HEK293 (cell line): ENCODE measurements at regions not wholly inside any gene's neighbourhood (a gene's known extent, or its start where the extent isn't known, plus 50 kb on each side); places are given as distances from the start of the nearest gene placed in this dataset.

Source experiments
- CTCF ChIA-PET: fragments of 350-600 bp; formaldehyde crosslinking; extraction: SDS; loops from one replicate; lab custom pipeline; 2021; ENCODE audit warnings: antibody characterized with exemption; lab: Yijun Ruan, JAX
- POLR2A ChIA-PET: fragments of 300-600 bp; formaldehyde crosslinking; extraction: SDS; loops from one replicate; lab custom pipeline; 2020; ENCODE audit warnings: antibody characterized with exemption, inconsistent platforms; lab: Yijun Ruan, JAX
- H3K27ac ChIP-seq: fragments of 200-500 bp; sonication (Bioruptor generic); 2 replicates; pipeline ENCODE4 v1.5.1; 2014; ENCODE audit warnings: low read depth, low read length, control low read depth, inconsistent platforms; ENCODE audit errors: extremely low read depth
- H3K36me3 ChIP-seq, 2 experiments: fragments of 200-500 bp in 1 of 2; sonication (Bioruptor generic) in 1 of 2; 1 replicate in 1 of 2; 2 replicates in 1 of 2; pipeline ENCODE4 v1.5.1; 2014 to 2017; ENCODE audit warnings: inconsistent platforms in 2 of 2, low read length in 2 of 2; ENCODE audit not compliant: control insufficient read depth in 2 of 2, insufficient read depth in 1 of 2
- H3K4me1 ChIP-seq: fragments of 200-500 bp; sonication (Bioruptor generic); 2 replicates; pipeline ENCODE4 v1.5.1; 2014; ENCODE audit warnings: mild to moderate bottlenecking, low read length, inconsistent platforms; ENCODE audit not compliant: control insufficient read depth, insufficient read depth
- H3K4me3 ChIP-seq: 2 replicates; pipeline ENCODE4 v1.5.1; 2011; ENCODE audit warnings: low read depth, mild to moderate bottlenecking, control low read depth, low read length, moderate library complexity
- H3K9me3 ChIP-seq: fragments of 200-500 bp; sonication (Bioruptor generic); 2 replicates; pipeline ENCODE4 v1.5.1; 2014; ENCODE audit warnings: low read depth, low read length, inconsistent platforms; ENCODE audit not compliant: control insufficient read depth, insufficient read depth
- BCL6B ChIP-seq: fragments of 450-650 bp; formaldehyde crosslinking; IDR thresholded peaks from 2 replicates; pipeline ENCODE4 v1.5.1; 2017; ENCODE audit warnings: missing biosample characterization, missing genetic modification characterization
- REST ChIP-seq: fragments of 450-650 bp; formaldehyde crosslinking; IDR thresholded peaks from 2 replicates; pipeline ENCODE4 v1.5.1; 2016; ENCODE audit warnings: missing biosample characterization, missing genetic modification characterization
- SALL2 ChIP-seq: fragments of 450-650 bp; formaldehyde crosslinking; IDR thresholded peaks from 2 replicates; pipeline ENCODE4 v1.5.0; 2017; ENCODE audit warnings: missing biosample characterization, mild to moderate bottlenecking, missing genetic modification characterization, borderline replicate concordance
- SCRT2 ChIP-seq: fragments of 450-650 bp; formaldehyde crosslinking; IDR thresholded peaks from 2 replicates; pipeline ENCODE4 v1.5.1; 2016; ENCODE audit warnings: missing biosample characterization, missing genetic modification characterization
- TCF7L2 ChIP-seq: IDR thresholded peaks from 2 replicates; pipeline ENCODE4 v1.6.1; 2011; ENCODE audit warnings: low read depth, mild to moderate bottlenecking, inconsistent platforms, low read length, moderate library complexity, borderline replicate concordance
- TRIM28 ChIP-seq: IDR thresholded peaks from 2 replicates; pipeline ENCODE4 v1.6.1; 2011; ENCODE audit warnings: low read length, control low read depth, borderline replicate concordance
- WT1 ChIP-seq: fragments of 450-650 bp; formaldehyde crosslinking; IDR thresholded peaks from 2 replicates; pipeline ENCODE4 v1.5.1; 2016; ENCODE audit warnings: missing biosample characterization, missing genetic modification characterization
- ZBTB10 ChIP-seq: fragments of 450-650 bp; formaldehyde crosslinking; IDR thresholded peaks from 2 replicates; pipeline ENCODE4 v1.5.1; 2016; ENCODE audit warnings: missing biosample characterization, missing genetic modification characterization
- ZBTB21 ChIP-seq: fragments of 450-650 bp; formaldehyde crosslinking; IDR thresholded peaks from 2 replicates; pipeline ENCODE4 v1.5.1; 2017; ENCODE audit warnings: missing biosample characterization, missing genetic modification characterization
- ZBTB44 ChIP-seq: fragments of 450-650 bp; IDR thresholded peaks from 2 replicates; pipeline ENCODE4 v1.5.1; 2018; ENCODE audit warnings: missing biosample characterization, mild to moderate bottlenecking, missing genetic modification characterization
- ZBTB7A ChIP-seq: fragments of 450-650 bp; formaldehyde crosslinking; IDR thresholded peaks from 2 replicates; pipeline ENCODE4 v1.5.1; 2016; ENCODE audit warnings: low read depth, missing biosample characterization, missing genetic modification characterization
- ZNF184 ChIP-seq: fragments of 450-650 bp; IDR thresholded peaks from 2 replicates; pipeline ENCODE4 v1.5.1; 2018; ENCODE audit warnings: missing biosample characterization, mild to moderate bottlenecking, missing genetic modification characterization
- ZNF488 ChIP-seq: fragments of 450-650 bp; formaldehyde crosslinking; IDR thresholded peaks from 2 replicates; pipeline ENCODE4 v1.5.1; 2016; ENCODE audit warnings: missing biosample characterization, missing genetic modification characterization
- ZNF580 ChIP-seq: fragments of 450-650 bp; formaldehyde crosslinking; IDR thresholded peaks from 2 replicates; pipeline ENCODE4 v1.5.1; 2016; ENCODE audit warnings: missing biosample characterization, missing genetic modification characterization
- ZNF658 ChIP-seq: fragments of 450-650 bp; formaldehyde crosslinking; IDR thresholded peaks from 2 replicates; pipeline ENCODE4; 2016; ENCODE audit warnings: missing biosample characterization, missing genetic modification characterization
- ZNF837 ChIP-seq: fragments of 450-650 bp; formaldehyde crosslinking; IDR thresholded peaks from 2 replicates; pipeline ENCODE4 v1.5.1; 2016; ENCODE audit warnings: missing biosample characterization, missing genetic modification characterization
- ZNF843 ChIP-seq: fragments of 450-650 bp; formaldehyde crosslinking; IDR thresholded peaks from 2 replicates; pipeline ENCODE4 v1.5.1; 2016; ENCODE audit warnings: missing biosample characterization, missing genetic modification characterization
- TF ChIP-seq, protein P1 (sequence below): fragments of 450-650 bp; formaldehyde crosslinking; IDR thresholded peaks from 2 replicates; pipeline ENCODE4 v1.5.1; 2016; ENCODE audit warnings: missing biosample characterization, missing genetic modification characterization
- TF ChIP-seq, protein P2 (sequence below): fragments of 450-650 bp; formaldehyde crosslinking; IDR thresholded peaks from 2 replicates; pipeline ENCODE4 v1.5.1; 2016; ENCODE audit warnings: missing biosample characterization, missing genetic modification characterization

GRCh38 chr3:107861422-107861821, 229.4 kb downstream of the CD47 start:
- CTCF ChIA-PET, result interaction anchor here (0.6 kb wide), 1 partner anchor 227 kb away, joined by 3 read pairs; no protein-coding TSS in a partner anchor
- POLR2A ChIA-PET, result no interaction called here
- Histone ChIP-seq H3K36me3 (no peaks in the 10 kb centered on the region), H3K4me1 (no peaks in the 10 kb centered on the region), H3K9me3 (no peaks in the 10 kb centered on the region), H3K27ac (no peak overlapping the region), H3K4me3 (no peak overlapping the region)
- TF ChIP-seq SALL2, result no peak
- TF ChIP-seq, protein P1, sequence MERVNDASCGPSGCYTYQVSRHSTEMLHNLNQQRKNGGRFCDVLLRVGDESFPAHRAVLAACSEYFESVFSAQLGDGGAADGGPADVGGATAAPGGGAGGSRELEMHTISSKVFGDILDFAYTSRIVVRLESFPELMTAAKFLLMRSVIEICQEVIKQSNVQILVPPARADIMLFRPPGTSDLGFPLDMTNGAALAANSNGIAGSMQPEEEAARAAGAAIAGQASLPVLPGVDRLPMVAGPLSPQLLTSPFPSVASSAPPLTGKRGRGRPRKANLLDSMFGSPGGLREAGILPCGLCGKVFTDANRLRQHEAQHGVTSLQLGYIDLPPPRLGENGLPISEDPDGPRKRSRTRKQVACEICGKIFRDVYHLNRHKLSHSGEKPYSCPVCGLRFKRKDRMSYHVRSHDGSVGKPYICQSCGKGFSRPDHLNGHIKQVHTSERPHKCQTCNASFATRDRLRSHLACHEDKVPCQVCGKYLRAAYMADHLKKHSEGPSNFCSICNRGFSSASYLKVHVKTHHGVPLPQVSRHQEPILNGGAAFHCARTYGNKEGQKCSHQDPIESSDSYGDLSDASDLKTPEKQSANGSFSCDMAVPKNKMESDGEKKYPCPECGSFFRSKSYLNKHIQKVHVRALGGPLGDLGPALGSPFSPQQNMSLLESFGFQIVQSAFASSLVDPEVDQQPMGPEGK (tag by site-specific recombination), result no peak
- no peak for TF ChIP-seq REST (tag by site-specific recombination)
- TF ChIP-seq, protein P2, sequence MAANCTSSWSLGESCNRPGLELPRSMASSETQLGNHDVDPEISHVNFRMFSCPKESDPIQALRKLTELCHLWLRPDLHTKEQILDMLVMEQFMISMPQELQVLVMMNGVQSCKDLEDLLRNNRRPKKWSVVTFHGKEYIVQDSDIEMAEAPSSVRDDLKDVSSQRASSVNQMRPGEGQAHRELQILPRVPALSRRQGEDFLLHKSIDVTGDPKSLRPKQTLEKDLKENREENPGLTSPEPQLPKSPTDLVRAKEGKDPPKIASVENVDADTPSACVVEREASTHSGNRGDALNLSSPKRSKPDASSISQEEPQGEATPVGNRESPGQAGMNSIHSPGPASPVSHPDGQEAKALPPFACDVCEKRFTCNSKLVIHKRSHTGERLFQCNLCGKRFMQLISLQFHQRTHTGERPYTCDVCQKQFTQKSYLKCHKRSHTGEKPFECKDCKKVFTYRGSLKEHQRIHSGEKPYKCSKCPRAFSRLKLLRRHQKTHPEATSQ (tag by site-specific recombination), result no peak
- no peak for TF ChIP-seq ZNF488
- TF ChIP-seq ZBTB44 (tag by site-specific recombination), result no peak
- no peak for TF ChIP-seq ZBTB21
- no peak for TF ChIP-seq WT1 (tag by site-specific recombination)
- no peak for TF ChIP-seq TCF7L2
- TF ChIP-seq TRIM28, result no peak
- TF ChIP-seq ZNF837 (tag by site-specific recombination), result no peak
- TF ChIP-seq SCRT2 (tag by site-specific recombination), result no peak
- no peak for TF ChIP-seq ZBTB10 (tag by site-specific recombination)
- TF ChIP-seq ZNF843, result no peak
- no peak for TF ChIP-seq ZNF184 (tag by site-specific recombination)
- TF ChIP-seq ZNF658 (tag by site-specific recombination), result no peak
- no peak for TF ChIP-seq ZBTB7A (tag by site-specific recombination)
- no peak for TF ChIP-seq ZNF580 (tag by site-specific recombination)
- TF ChIP-seq BCL6B (tag by site-specific recombination), result no peak
